Spleen (tissue), 11 donors: ENCODE measurements at regions not wholly inside any gene's neighbourhood (a gene's known extent, or its start where the extent isn't known, plus 50 kb on each side); places are given as distances from the start of the nearest gene placed in this dataset.

Experiments used
- DNase-seq: peaks from one replicate; pipeline ENCODE4 v3.0.0-alpha.2; 2020
- H3K27ac ChIP-seq, 8 donors: fragments of 200-600 bp; sonication (generic) in 7 of 8; 1 replicate in 4 of 8; 2 replicates in 4 of 8; pipeline versions ENCODE4 v1.5.0 to v1.8.0; 2016 to 2021; ENCODE audit warnings: inconsistent platforms in 4 of 8, mild to moderate bottlenecking in 4 of 8, moderate library complexity in 1 of 8
- H3K27me3 ChIP-seq, 7 donors: fragments of 200-600 bp; sonication (generic) in 6 of 7; replicated peaks in 1 of 7; 1 replicate in 4 of 7; 2 replicates in 3 of 7; pipeline versions ENCODE4 v1.5.0 to v1.8.0; 2016 to 2021; ENCODE audit warnings: inconsistent platforms in 3 of 7, mild to moderate bottlenecking in 1 of 7
- H3K36me3 ChIP-seq, 6 donors: fragments of 200-600 bp; sonication (generic) in 5 of 6; 1 replicate in 4 of 6; 2 replicates in 2 of 6; pipeline versions ENCODE4 v1.5.0 to v1.8.0; 2016 to 2021; ENCODE audit warnings: inconsistent platforms in 2 of 6
- H3K4me1 ChIP-seq, 6 donors: fragments of 200-600 bp; sonication (generic) in 5 of 6; 1 replicate in 3 of 6; 2 replicates in 3 of 6; pipeline versions ENCODE4 v1.5.0 to v1.8.0; 2016 to 2021; ENCODE audit warnings: inconsistent platforms in 3 of 6
- H3K4me3 ChIP-seq, 8 donors: fragments of 200-600 bp; sonication (generic) in 7 of 8; 1 replicate in 4 of 8; 2 replicates in 4 of 8; pipeline versions ENCODE4 v1.5.0 to v1.8.0; 2016 to 2021; ENCODE audit warnings: inconsistent platforms in 4 of 8, mild to moderate bottlenecking in 4 of 8, moderate library complexity in 2 of 8
- H3K9me3 ChIP-seq, 8 donors: fragments of 200-600 bp; sonication (generic) in 7 of 8; 1 replicate in 4 of 8; 2 replicates in 4 of 8; pipeline versions ENCODE4 v1.5.0 to v1.8.0; 2016 to 2021; ENCODE audit warnings: inconsistent platforms in 4 of 8
- POLR2A ChIP-seq, 3 donors: fragments of 450-650 bp; IDR thresholded peaks; one replicate each; pipeline ENCODE4 v1.5.1; 2017; ENCODE audit warnings: antibody characterized with exemption in 3 of 3, mild to moderate bottlenecking in 1 of 3
- POLR2AphosphoS5 ChIP-seq, 3 donors: sonication (generic); formaldehyde crosslinking; IDR thresholded peaks; one replicate each; pipeline ENCODE4 v1.5.1; 2017; ENCODE audit warnings: antibody characterized with exemption in 3 of 3
- WGBS, 5 donors: extraction: QIAGEN DNeasy Blood & Tissue Kit in 3 of 5; methylation state at CpG; one replicate each; pipeline versions ENCODE4 v1.1.5 to v1.1.7; 2013 to 2018; 5-methylcytosine and 5-hydroxymethylcytosine counted together
- intact Hi-C: fragments of 100-400 bp; cut with DNase I; formaldehyde crosslinking; loops from one replicate; pipeline ENCODE4 v1.15.0; 2023; ENCODE audit warnings: low total_unique reads
- TF ChIP-seq, protein P1 (sequence below), 11 experiments: fragments of 200-600 bp in 7 of 11; fragments of 450-650 bp in 4 of 11; sonication (generic) in 4 of 11; IDR thresholded peaks in 8 of 11; conservative IDR thresholded peaks in 3 of 11; 1 replicate in 7 of 11; 2 replicates in 4 of 11; pipeline versions ENCODE4 v1.4.0 to v1.8.0; 2016 to 2021; ENCODE audit warnings: antibody characterized with exemption in 11 of 11, inconsistent platforms in 4 of 11, mild to moderate bottlenecking in 1 of 11
- donor health status: healthy with polysubstance abuse.
- donor health status: DM: no; HTN: no; CAD: no; lungs with moderate emphysema.
- donor health status: DM: no; HTN: no; CAD: no.
- donor health status: Bipolar disorder and iron deficiency.
- donor health status: healthy.
- donor health status: DM: no; HTN: no; CAD: no.
- donor health status: DM: yes; HTN: yes; CAD: no.

GRCh38 chr3:124492824-124493223 is 237.4 kb upstream of the UMPS start:
- intact Hi-C loops: no loop called here
- WGBS, 5 donors: 74 to 90% (median 86%) methylated on average over 4 of the region's 4 CpGs
- no peak for TF ChIP-seq POLR2AphosphoS5 (IDR thresholded peaks at IDR 0.05)
- TF ChIP-seq, protein P1, sequence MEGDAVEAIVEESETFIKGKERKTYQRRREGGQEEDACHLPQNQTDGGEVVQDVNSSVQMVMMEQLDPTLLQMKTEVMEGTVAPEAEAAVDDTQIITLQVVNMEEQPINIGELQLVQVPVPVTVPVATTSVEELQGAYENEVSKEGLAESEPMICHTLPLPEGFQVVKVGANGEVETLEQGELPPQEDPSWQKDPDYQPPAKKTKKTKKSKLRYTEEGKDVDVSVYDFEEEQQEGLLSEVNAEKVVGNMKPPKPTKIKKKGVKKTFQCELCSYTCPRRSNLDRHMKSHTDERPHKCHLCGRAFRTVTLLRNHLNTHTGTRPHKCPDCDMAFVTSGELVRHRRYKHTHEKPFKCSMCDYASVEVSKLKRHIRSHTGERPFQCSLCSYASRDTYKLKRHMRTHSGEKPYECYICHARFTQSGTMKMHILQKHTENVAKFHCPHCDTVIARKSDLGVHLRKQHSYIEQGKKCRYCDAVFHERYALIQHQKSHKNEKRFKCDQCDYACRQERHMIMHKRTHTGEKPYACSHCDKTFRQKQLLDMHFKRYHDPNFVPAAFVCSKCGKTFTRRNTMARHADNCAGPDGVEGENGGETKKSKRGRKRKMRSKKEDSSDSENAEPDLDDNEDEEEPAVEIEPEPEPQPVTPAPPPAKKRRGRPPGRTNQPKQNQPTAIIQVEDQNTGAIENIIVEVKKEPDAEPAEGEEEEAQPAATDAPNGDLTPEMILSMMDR (IDR thresholded peaks at IDR 0.05 in 8 of 11, conservative IDR thresholded peaks at IDR 0.05 in 3 of 11): peak in 2 of 11 experiments; percentile 18 to 21
- no peak for TF ChIP-seq POLR2A (IDR thresholded peaks at IDR 0.05)
- H3K36me3 ChIP-seq: peaks cover 0 to 61% (median 2%) of the 10 kb centered on the region in 6 donors
- no peaks in the 10 kb centered on the region for H3K9me3 ChIP-seq
- no peak overlapping the region for H3K4me3 ChIP-seq
- H3K27ac ChIP-seq: no peak overlapping the region
- peaks cover 0 to 13% (median 2%) of the 10 kb centered on the region in 6 donors for H3K4me1 ChIP-seq
- no peak for DNase-seq
- H3K27me3 ChIP-seq: no peaks in the 10 kb centered on the region

- TF ChIP-seq, protein P1 (IDR thresholded peaks at IDR 0.05 in 8 of 11, conservative IDR thresholded peaks at IDR 0.05 in 3 of 11): no peak
- TF ChIP-seq POLR2A (IDR thresholded peaks at IDR 0.05) (no peak), POLR2AphosphoS5 (IDR thresholded peaks at IDR 0.05) (no peak)
- no peak for DNase-seq
- H3K4me1 ChIP-seq: peaks cover 0 to 13% (median 2%) of the 10 kb centered on the region in 6 donors
- no peaks in the 10 kb centered on the region for H3K9me3 ChIP-seq
- intact Hi-C loops: no loop called here
- H3K27me3 ChIP-seq: peaks cover 0 to 1% (median 0%) of the 10 kb centered on the region in 7 donors
- H3K27ac ChIP-seq: peak overlapping the region in 1 of 8 donors; percentile 24
- peaks cover 0 to 33% (median 2%) of the 10 kb centered on the region in 6 donors for H3K36me3 ChIP-seq
- H3K4me3 ChIP-seq: no peak overlapping the region
- WGBS, 5 donors: 19 to 34% (median 27%) methylated on average over 2 of the region's 2 CpGs
Measured at GRCh38 chr3:124496061-124496460, 234.2 kb upstream of the UMPS start.

GRCh38 chr3:124497487-124497886 is 232.8 kb upstream of the UMPS start:
- Histone ChIP-seq H3K9me3 (no peaks in the 10 kb centered on the region), H3K27me3 (peaks cover 0 to 8% (median 0%) of the 10 kb centered on the region in 7 donors), H3K4me3 (no peak overlapping the region), H3K36me3 (peaks cover 0 to 25% (median 0%) of the 10 kb centered on the region in 6 donors), H3K4me1 (peaks cover 0 to 13% (median 2%) of the 10 kb centered on the region in 6 donors), H3K27ac (peak overlapping the region in 3 of 8 donors; percentile 4 to 24 (median 5))
- intact Hi-C loops: no loop called here
- no peak for DNase-seq
- TF ChIP-seq, protein P1 (IDR thresholded peaks at IDR 0.05 in 8 of 11, conservative IDR thresholded peaks at IDR 0.05 in 3 of 11): no peak
- no peak for TF ChIP-seq POLR2A (IDR thresholded peaks at IDR 0.05)
- TF ChIP-seq POLR2AphosphoS5 (IDR thresholded peaks at IDR 0.05): no peak
- 65 to 81% (median 69%) methylated on average over 1 of the region's 1 CpG for WGBS, 5 donors

DNA sequence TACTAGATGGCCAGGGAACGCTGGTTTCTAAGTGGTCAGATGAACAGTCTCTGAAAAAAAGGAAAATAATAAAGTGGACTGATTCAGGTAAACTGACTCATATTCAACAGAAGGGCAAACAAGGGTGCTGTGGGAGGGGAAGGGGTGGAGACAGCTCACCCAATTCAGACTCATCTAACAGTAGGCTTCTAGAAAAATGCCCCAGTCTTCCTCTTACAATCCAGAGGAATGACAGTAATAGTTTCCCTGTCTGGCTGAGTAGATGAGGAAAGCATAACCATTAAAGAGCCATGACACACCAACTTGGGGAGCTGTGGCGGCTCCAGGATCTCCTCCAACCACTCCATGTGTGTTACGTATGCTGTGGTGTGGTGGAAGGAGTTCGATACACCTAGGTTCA is 231.4 kb upstream of the UMPS start:
- Histone ChIP-seq H3K4me1 (peaks cover 0 to 13% (median 2%) of the 10 kb centered on the region in 6 donors), H3K27ac (no peak overlapping the region), H3K9me3 (no peaks in the 10 kb centered on the region), H3K27me3 (peaks cover 0 to 11% (median 0%) of the 10 kb centered on the region in 7 donors), H3K4me3 (no peak overlapping the region), H3K36me3 (peaks cover 0 to 27% (median 0%) of the 10 kb centered on the region in 6 donors)
- intact Hi-C loops: no loop called here
- WGBS, 5 donors: 84 to 91% (median 89%) methylated on average over 4 of the region's 4 CpGs
- DNase-seq: no peak
- TF ChIP-seq, protein P1 (IDR thresholded peaks at IDR 0.05 in 8 of 11, conservative IDR thresholded peaks at IDR 0.05 in 3 of 11): no peak
- no peak for TF ChIP-seq POLR2A (IDR thresholded peaks at IDR 0.05)
- no peak for TF ChIP-seq POLR2AphosphoS5 (IDR thresholded peaks at IDR 0.05)
